GM18861 (cell line): ENCODE measurements at regions not wholly inside any gene's neighbourhood (a gene's known extent, or its start where the extent isn't known, plus 50 kb on each side); places are given as distances from the start of the nearest gene placed in this dataset.

Experiments
- ATAC-seq: cut with Tn5 transposase; IDR thresholded peaks from one replicate; pipeline ENCODE4 v1.9.1; 2021; ENCODE audit not compliant: unreplicated experiment

DNA sequence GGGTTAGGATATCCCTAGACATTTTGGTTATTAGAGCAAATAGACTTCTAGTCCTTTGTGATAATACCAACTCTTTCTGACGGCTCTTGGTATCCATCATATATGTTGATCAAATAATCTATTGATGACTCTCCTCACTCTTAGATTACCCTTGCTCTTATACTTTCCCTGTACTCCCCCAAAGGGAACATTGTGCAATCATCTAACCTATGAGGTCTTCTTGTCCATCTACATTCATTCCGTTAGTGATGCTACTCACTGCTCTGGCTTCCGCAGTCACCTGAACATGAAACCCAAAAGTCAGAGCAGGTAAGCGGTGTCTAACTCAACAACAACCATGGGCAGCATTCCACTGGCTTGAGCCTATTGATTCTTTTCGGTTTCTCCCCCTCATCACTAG is 223.7 kb upstream of the SALL1 start:
- no peak for ATAC-seq

GRCh38 chr16:51374346-51374745 is 223.3 kb upstream of the SALL1 start:
- ATAC-seq, result no peak

DNA sequence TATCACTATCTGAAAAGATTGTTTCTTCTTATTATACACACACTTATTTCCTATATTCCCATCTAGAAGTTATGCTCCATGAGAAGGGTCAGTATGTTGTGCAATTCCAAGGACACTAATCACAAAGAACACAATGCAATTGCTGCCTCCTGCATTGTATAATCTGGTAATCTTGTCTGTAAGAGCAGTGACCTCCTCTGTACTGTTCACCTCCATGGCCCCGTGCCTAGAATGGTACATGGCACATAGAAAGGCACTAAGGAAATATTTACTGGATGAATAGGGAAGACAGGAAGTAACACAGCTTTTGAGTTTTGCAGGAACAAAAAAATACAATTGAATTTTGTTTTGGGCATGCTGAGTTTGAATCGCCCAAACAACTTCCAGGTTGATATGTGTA is 214.6 kb upstream of the SALL1 start:
- no peak for ATAC-seq

- ATAC-seq, result no peak
Observed at GRCh38 chr16:51359141-51359955, 208.3 kb upstream of the SALL1 start.

DNA sequence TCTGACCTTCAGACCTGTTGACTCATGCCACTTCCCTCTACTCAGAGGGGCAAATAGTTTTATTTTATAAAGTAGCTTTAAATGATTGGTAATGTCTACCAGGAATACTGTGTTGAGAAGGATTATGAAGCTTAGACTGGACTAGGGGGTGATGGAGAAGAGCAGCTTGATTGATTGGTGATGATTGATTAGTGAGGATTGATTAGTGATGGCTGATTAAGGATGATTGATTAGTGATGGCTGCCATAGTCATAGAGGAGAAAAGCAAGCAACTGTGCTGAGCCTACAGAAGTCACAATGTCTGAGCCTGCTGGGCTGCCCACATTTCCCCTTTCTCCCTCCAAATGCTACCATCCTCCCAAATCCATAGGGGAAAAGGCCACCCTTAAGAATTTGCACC is 206.8 kb upstream of the SALL1 start:
- ATAC-seq, result no peak

DNA sequence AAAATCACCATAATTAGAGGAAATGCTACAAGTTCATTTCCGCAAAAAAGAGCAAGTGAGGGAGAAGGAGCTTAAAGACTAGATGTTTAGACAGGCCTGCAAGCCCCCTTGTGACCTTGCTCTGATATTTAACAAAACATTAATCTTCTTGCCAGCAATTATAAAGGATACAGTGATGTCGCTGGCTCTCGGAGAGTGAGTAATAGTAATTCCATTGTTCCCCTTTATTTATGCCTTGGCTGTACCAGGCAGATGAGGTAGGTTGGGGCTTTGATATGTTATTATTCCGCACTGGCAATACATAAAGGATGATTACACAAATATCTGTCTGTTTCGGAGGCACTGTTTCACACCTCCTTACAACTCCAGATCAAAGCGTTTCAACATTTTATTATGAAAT is 204.8 kb upstream of the SALL1 start:
- ATAC-seq, result no peak

- no peak for ATAC-seq
Observed at GRCh38 chr16:51355195-51355594, 204.1 kb upstream of the SALL1 start.

DNA sequence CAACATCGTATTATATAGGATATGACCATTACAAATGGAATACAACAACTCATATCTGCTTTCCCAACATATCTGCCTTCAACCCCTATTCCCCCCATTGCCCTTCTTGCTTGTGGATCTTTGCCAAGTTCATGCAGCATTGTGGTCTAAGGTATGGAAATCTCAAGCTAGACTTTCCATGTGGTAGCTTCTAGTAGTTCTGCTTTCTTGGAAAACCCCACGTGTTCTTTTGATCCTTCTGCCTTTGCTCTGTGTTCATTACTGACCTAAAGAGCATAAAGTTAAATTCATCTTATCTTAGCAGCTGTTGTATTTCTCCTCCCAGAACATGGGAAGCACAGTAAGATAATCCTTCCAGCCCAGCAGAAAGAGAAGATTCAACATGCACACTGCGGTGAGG is 202.0 kb upstream of the SALL1 start:
- no peak for ATAC-seq

- ATAC-seq, result no peak
Observed at GRCh38 chr16:51349626-51350025, 198.6 kb upstream of the SALL1 start.

DNA sequence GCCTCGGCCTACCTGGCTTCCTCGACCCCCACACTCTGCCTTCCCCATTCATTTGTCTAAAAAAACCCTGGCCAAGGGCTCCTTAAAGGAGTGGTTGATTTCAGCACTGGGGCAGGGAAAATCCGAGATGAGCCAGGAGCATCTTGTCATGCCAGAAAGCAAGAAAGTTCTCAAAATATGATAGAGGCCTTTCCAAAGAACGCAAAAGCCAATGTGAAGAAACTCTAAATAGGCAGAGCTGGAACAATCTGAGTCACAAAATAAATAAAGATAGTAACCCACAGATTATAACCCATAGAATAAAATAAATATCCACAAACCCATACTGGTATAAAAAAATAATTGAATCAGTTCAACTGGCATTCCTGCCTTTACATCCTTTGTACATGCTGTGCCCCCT is 192.3 kb upstream of the SALL1 start:
- no peak for ATAC-seq

DNA sequence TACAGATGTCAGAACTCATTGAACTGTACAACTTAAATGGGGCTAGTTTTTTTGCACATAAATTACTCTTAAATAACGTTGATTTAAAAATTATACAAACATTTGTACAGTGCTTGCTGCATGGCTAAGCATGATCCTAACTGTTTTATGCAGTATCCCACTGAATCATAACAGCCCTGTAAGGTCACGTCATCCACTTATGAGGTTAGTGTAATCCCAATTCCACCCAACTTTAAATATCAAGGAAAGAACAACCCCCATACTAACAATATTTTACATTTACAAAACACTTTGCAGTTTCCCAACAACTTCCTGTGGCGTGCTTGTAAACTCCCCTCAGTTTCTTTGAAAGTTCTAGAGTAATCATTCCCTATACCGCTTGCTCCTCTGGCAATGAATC is 190.1 kb upstream of the SALL1 start:
- ATAC-seq, result no peak

DNA sequence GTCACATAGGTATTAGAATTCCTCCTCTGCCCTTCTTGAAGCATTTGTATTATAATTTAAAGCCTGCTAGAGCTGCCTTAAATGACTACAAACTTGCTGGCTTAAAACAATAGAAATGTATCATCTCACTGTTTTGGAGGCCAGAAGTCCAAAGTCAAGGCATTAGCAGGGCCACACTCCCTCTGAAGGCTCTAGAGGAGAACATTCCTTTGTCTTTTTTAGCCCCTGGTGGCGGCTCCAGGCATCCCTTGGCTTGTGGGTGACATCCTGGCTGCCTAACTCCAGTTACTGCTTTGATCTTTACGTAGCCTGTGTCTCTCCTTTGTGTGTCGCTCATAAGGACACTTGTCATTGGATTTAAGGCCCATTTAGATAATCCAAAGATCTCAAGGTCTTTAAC is 186.6 kb upstream of the SALL1 start:
- no peak for ATAC-seq

GRCh38 chr16:51328733-51329132 is 177.7 kb upstream of the SALL1 start:
- ATAC-seq, result no peak

DNA sequence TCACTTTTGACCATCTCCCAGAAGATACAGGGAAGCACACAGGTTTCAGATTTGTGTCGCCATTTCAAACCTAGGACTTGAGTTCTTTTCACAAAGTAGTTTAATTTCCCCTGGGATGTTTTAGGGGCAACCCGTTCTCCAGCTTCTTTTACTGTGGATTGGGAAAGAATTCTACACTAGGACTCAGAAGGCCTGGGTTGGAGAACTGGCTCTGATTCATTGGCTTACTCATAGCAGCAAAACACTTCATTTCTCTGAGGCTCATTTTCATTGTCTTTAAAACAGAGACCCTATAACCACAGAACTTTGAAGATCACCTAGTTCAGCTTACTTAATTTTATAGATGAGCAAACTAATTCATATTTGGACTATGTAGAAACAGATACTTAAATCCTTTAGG is 175.9 kb upstream of the SALL1 start:
- no peak for ATAC-seq

DNA sequence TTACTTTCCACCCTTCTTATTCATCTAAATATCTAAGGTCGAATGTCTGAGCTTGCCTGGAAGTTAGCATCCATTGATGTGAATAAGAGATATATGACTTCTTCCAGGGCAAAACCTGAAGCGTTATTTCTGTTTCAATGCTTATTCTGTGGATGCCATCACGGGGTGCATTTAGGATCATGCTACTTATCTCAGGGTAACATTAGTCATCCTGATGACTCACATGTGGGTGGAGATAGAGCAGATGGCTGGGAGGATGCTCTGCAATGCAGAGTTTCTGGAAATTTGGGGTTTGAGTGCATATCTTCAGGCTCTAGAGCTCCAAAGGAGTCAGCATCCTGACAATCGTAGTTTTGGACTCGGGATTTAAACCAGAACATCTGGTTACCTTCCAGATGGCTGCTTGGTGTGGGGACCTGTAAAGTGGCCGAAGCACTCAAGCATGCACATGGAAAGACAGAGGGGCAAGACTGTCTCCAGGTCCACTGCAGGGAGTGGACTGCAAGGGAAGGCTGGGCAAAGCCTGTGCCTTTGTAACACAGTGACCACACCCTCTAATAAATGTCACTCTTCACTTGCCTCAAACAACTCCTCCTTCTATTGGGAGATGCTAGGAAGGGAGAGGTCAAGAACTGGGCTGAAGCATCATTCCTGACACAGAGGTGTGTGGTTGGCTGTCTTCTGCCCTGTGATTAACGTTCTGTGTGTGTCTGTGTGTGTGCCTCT is 175.2 kb upstream of the SALL1 start:
- no peak for ATAC-seq

GRCh38 chr16:51321251-51321650 is 170.2 kb upstream of the SALL1 start:
- ATAC-seq, result no peak

GRCh38 chr16:51317575-51317974 is 166.5 kb upstream of the SALL1 start:
- ATAC-seq, result no peak

GRCh38 chr16:51313198-51313597 is 162.1 kb upstream of the SALL1 start:
- ATAC-seq, result no peak

DNA sequence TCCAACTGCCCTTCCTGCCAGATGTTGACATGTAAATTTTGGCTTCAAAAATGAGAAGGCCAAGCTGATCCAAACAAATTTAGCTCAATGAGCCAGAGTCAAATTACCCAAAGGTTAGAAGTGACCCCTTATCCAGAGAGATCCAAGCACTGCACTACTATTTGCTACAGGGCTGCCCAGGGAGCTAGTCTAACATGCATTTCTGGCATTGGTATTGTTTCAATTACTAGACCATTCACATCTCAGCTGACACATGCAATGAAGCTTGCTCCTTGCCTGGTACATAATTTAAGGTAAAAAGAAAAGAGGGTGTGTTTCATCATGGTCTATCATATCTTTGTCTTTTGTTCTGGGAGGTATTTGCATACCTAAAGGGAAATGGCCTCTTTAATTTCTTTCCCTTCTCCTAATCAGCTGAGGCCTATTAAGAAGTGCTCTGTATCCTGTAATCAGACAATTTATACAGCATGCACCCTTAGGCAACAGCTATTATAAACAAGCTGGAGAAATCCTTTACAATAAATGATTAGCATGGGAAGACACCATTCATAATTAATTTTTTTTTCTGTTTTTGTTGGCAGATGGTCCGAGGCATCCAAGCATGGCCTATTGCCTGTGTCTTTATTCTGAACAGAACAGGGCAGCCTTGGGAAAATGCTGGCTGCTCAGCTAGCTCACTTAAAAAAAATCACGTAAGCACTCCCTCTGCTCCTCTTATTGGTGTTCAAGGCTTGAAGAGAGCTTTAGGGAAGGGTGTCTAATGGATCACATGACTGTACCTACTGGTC is 161.5 kb upstream of the SALL1 start:
- ATAC-seq, result no peak

DNA sequence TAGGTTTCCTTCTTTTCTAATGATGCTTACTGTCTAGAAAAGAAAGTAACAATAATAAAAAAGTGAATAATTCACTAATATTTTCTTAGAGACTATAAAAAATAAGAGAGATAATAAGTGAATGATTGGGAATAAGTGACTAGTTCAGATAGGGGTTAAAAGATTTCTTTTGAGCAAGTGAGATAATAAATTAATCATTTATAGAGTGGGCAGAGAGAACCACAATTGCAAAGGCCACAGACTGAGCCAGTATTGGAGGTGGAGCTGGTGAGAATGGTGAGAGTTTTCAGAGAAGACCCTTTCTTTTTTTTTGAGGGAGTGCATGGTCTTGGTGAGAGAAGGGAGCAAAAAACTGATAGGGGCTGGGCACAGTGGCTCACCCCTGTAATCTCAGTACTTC is 159.1 kb upstream of the SALL1 start:
- no peak for ATAC-seq

GRCh38 chr16:51306886-51307595 is 156.0 kb upstream of the SALL1 start:
- no peak for ATAC-seq
